ENCODE measurements at regions not wholly inside any gene's neighbourhood (a gene's known extent, or its start where the extent isn't known, plus 50 kb on each side); places are given as distances from the start of the nearest gene placed in this dataset.

- ATAC-seq (ENCODE audit: low read depth) (no peak), DNase-seq (no peak)
- ChIA-PET POLR2A (no interaction called here), CTCF (no interaction called here)
- no peak overlapping the region for H2AFZ ChIP-seq (ENCODE audit: insufficient read depth, low read depth, low read length, poor library complexity, severe bottlenecking)
- peaks cover 0 to 30% (median 0%) of the 10 kb centered on the region in 3 donors for H3K9me3 ChIP-seq (ENCODE audit: control extremely low read depth in 1 of 3, control insufficient read depth in 2 of 3, insufficient read depth in 1 of 3, low read length in 2 of 3)
- H3K9me3 Mint-ChIP-seq (ENCODE audit: insufficient read depth): no peaks in the 10 kb centered on the region
- H3K36me3 ChIP-seq (replicated peaks in 1 of 2; ENCODE audit: control extremely low read depth in 1 of 2, control insufficient read depth in 1 of 2, extremely low read depth in 1 of 2, insufficient read depth in 2 of 2, low read length in 1 of 2): no peaks in the 10 kb centered on the region
- peaks cover 5% of the 10 kb centered on the region for H3K4me1 Mint-ChIP-seq
- H3K4me2 ChIP-seq (replicated peaks; ENCODE audit: low read depth, low read length, poor library complexity, severe bottlenecking): peak overlapping the region; percentile 37
- peaks cover 32% of the 10 kb centered on the region for H3K27me3 Mint-ChIP-seq
- 89% methylated on average over 51 of the region's 58 CpGs for WGBS (ENCODE audit: insufficient coverage)
- H3K27ac Mint-ChIP-seq: no peak overlapping the region
- H3K9ac ChIP-seq (ENCODE audit: low read length): no peak overlapping the region
- peak overlapping the region; percentile 74 for H3K4me3 Mint-ChIP-seq
- no peak overlapping the region for H3K27ac ChIP-seq (ENCODE audit: low read length in 2 of 2)
- peaks cover 0 to 4% of the 10 kb centered on the region in 2 donors for H3K4me1 ChIP-seq (ENCODE audit: control insufficient read depth in 2 of 2, insufficient read depth in 2 of 2, low read length in 2 of 2)
- no peaks in the 10 kb centered on the region for H4K20me1 ChIP-seq (ENCODE audit: control insufficient read depth, insufficient read depth, low read length, poor library complexity, severe bottlenecking)
- intact Hi-C loops (cut with micrococcal nuclease): no loop called here
- H3K79me2 ChIP-seq (ENCODE audit: control insufficient read depth, insufficient read depth, low read length): no peaks in the 10 kb centered on the region
- H3K4me3 ChIP-seq (ENCODE audit: control extremely low read depth in 1 of 5, extremely low read depth in 1 of 5, insufficient read depth in 1 of 5, low read depth in 2 of 5, low read length in 4 of 5): peak overlapping the region in 1 of 5 experiments; percentile 15
- H3K27me3 ChIP-seq (replicated peaks in 1 of 4; ENCODE audit: control extremely low read depth in 1 of 4, control insufficient read depth in 3 of 4, insufficient read depth in 4 of 4, low read length in 3 of 4): peaks cover 0 to 28% (median 2%) of the 10 kb centered on the region in 4 experiments
- TF ChIP-seq EZH2 (IDR thresholded peaks at IDR 0.05; ENCODE audit: borderline replicate concordance, insufficient read depth, low read depth, low read length, poor library complexity, severe bottlenecking) (no peak), CTCF (IDR thresholded peaks at IDR 0.05) (no peak)
Observed at GRCh38 chr4:1519787-1520661, 113.8 kb upstream of the NKX1-1 start.

- ChIA-PET POLR2A (no interaction called here), CTCF (no interaction called here)
- no peak overlapping the region for H2AFZ ChIP-seq (ENCODE audit: insufficient read depth, low read depth, low read length, poor library complexity, severe bottlenecking)
- no peak overlapping the region for H3K27ac ChIP-seq (ENCODE audit: low read length in 2 of 2)
- H3K27me3 ChIP-seq (replicated peaks in 1 of 4; ENCODE audit: control extremely low read depth in 1 of 4, control insufficient read depth in 3 of 4, insufficient read depth in 4 of 4, low read length in 3 of 4): peaks cover 0 to 28% (median 2%) of the 10 kb centered on the region in 4 experiments
- H3K4me3 ChIP-seq (ENCODE audit: control extremely low read depth in 1 of 5, extremely low read depth in 1 of 5, insufficient read depth in 1 of 5, low read depth in 2 of 5, low read length in 4 of 5): no peak overlapping the region
- H3K9me3 ChIP-seq (ENCODE audit: control extremely low read depth in 1 of 3, control insufficient read depth in 2 of 3, insufficient read depth in 1 of 3, low read length in 2 of 3): peaks cover 0 to 22% (median 0%) of the 10 kb centered on the region in 3 donors
- peaks cover 5% of the 10 kb centered on the region for H3K4me1 Mint-ChIP-seq
- H3K4me1 ChIP-seq (ENCODE audit: control insufficient read depth in 2 of 2, insufficient read depth in 2 of 2, low read length in 2 of 2): peaks cover 0 to 4% of the 10 kb centered on the region in 2 donors
- intact Hi-C loops (cut with micrococcal nuclease): no loop called here
- ATAC-seq (ENCODE audit: low read depth) (no peak), DNase-seq (no peak)
- WGBS (ENCODE audit: insufficient coverage): 84% methylated on average over 12 of the region's 20 CpGs
- H3K27ac Mint-ChIP-seq: no peak overlapping the region
- no peaks in the 10 kb centered on the region for H3K9me3 Mint-ChIP-seq (ENCODE audit: insufficient read depth)
- no peaks in the 10 kb centered on the region for H4K20me1 ChIP-seq (ENCODE audit: control insufficient read depth, insufficient read depth, low read length, poor library complexity, severe bottlenecking)
- H3K79me2 ChIP-seq (ENCODE audit: control insufficient read depth, insufficient read depth, low read length): no peaks in the 10 kb centered on the region
- no peak overlapping the region for H3K9ac ChIP-seq (ENCODE audit: low read length)
- peaks cover 31% of the 10 kb centered on the region for H3K27me3 Mint-ChIP-seq
- TF ChIP-seq CTCF (IDR thresholded peaks at IDR 0.05): no peak
- no peak for TF ChIP-seq EZH2 (IDR thresholded peaks at IDR 0.05; ENCODE audit: borderline replicate concordance, insufficient read depth, low read depth, low read length, poor library complexity, severe bottlenecking)
- H3K4me2 ChIP-seq (replicated peaks; ENCODE audit: low read depth, low read length, poor library complexity, severe bottlenecking): no peak overlapping the region
- H3K4me3 Mint-ChIP-seq: no peak overlapping the region
- no peaks in the 10 kb centered on the region for H3K36me3 ChIP-seq (replicated peaks in 1 of 2; ENCODE audit: control extremely low read depth in 1 of 2, control insufficient read depth in 1 of 2, extremely low read depth in 1 of 2, insufficient read depth in 2 of 2, low read length in 1 of 2)
Observed at GRCh38 chr4:1518997-1519700, 112.9 kb upstream of the NKX1-1 start.
